ENCODE measurements at regions not wholly inside any gene's neighbourhood (a gene's known extent, or its start where the extent isn't known, plus 50 kb on each side); places are given as distances from the start of the nearest gene placed in this dataset.

GRCh38 chr14:97411938-97412612 lies 614.9 kb downstream of the VRK1 start:
- peaks cover 0 to 68% of the 10 kb centered on the region in 2 donors for H3K27me3 ChIP-seq
- H3K27ac ChIP-seq, result no peak overlapping the region
- no peak overlapping the region for H3K4me3 ChIP-seq
- no peaks in the 10 kb centered on the region for H3K36me3 ChIP-seq
- peaks cover 0 to 16% (median 0%) of the 10 kb centered on the region in 4 donors for H3K4me1 ChIP-seq
- WGBS, 2 donors, result 7 to 13% methylated on average over 15 of the region's 15 CpGs
- TF ChIP-seq POLR2A (IDR thresholded peaks at IDR 0.05) (no peak), CTCF (IDR thresholded peaks at IDR 0.05) (no peak), EP300 (IDR thresholded peaks at IDR 0.05) (no peak)
- no peaks in the 10 kb centered on the region for H3K9me3 ChIP-seq
- DNase-seq (ENCODE audit: low spot score in 2 of 2), result no peak

- H3K4me1 ChIP-seq, result peaks cover 0 to 16% (median 0%) of the 10 kb centered on the region in 4 donors
- WGBS, 2 donors, result 4% methylated on average over 19 of the region's 19 CpGs
- H3K27ac ChIP-seq, result no peak overlapping the region
- no peak for TF ChIP-seq CTCF (IDR thresholded peaks at IDR 0.05)
- TF ChIP-seq EP300 (IDR thresholded peaks at IDR 0.05), result no peak
- TF ChIP-seq POLR2A (IDR thresholded peaks at IDR 0.05), result no peak
- H3K9me3 ChIP-seq, result no peaks in the 10 kb centered on the region
- H3K27me3 ChIP-seq, result peaks cover 0 to 68% of the 10 kb centered on the region in 2 donors
- no peak for DNase-seq (ENCODE audit: low spot score in 2 of 2)
- H3K4me3 ChIP-seq, result peak overlapping the region in 1 of 4 donors; percentile 20
- no peaks in the 10 kb centered on the region for H3K36me3 ChIP-seq
Measured at GRCh38 chr14:97413022-97413539, 615.9 kb downstream of the VRK1 start.

GRCh38 chr14:97413966-97414717 lies 617.0 kb downstream of the VRK1 start:
- H3K4me1 ChIP-seq, result peaks cover 0 to 16% (median 0%) of the 10 kb centered on the region in 4 donors
- no peaks in the 10 kb centered on the region for H3K9me3 ChIP-seq
- no peak for DNase-seq (ENCODE audit: low spot score in 2 of 2)
- no peaks in the 10 kb centered on the region for H3K36me3 ChIP-seq
- H3K4me3 ChIP-seq, result no peak overlapping the region
- H3K27ac ChIP-seq, result no peak overlapping the region
- TF ChIP-seq EP300 (IDR thresholded peaks at IDR 0.05) (no peak), CTCF (IDR thresholded peaks at IDR 0.05) (no peak), POLR2A (IDR thresholded peaks at IDR 0.05) (no peak)
- 33 to 58% methylated on average over 14 of the region's 14 CpGs for WGBS, 2 donors
- H3K27me3 ChIP-seq, result peaks cover 0 to 68% of the 10 kb centered on the region in 2 donors

- 47 to 49% methylated on average over 8 to 11 of the region's 11 CpGs for WGBS, 2 donors
- no peak for DNase-seq (ENCODE audit: low spot score in 2 of 2)
- TF ChIP-seq CTCF (IDR thresholded peaks at IDR 0.05) (no peak), EP300 (IDR thresholded peaks at IDR 0.05) (no peak), POLR2A (IDR thresholded peaks at IDR 0.05) (no peak)
- Histone ChIP-seq H3K9me3 (no peaks in the 10 kb centered on the region), H3K4me3 (no peak overlapping the region), H3K27me3 (peaks cover 0 to 63% of the 10 kb centered on the region in 2 donors), H3K36me3 (no peaks in the 10 kb centered on the region), H3K27ac (no peak overlapping the region), H3K4me1 (peaks cover 0 to 16% (median 0%) of the 10 kb centered on the region in 4 donors)
Measured at GRCh38 chr14:97414718-97415098, 617.5 kb downstream of the VRK1 start.

- Histone ChIP-seq H3K36me3 (no peaks in the 10 kb centered on the region), H3K9me3 (no peaks in the 10 kb centered on the region), H3K27me3 (peaks cover 0 to 53% of the 10 kb centered on the region in 2 donors), H3K27ac (no peak overlapping the region), H3K4me3 (no peak overlapping the region), H3K4me1 (peaks cover 0 to 16% (median 0%) of the 10 kb centered on the region in 4 donors)
- no peak for DNase-seq (ENCODE audit: low spot score in 2 of 2)
- TF ChIP-seq POLR2A (IDR thresholded peaks at IDR 0.05) (no peak), EP300 (IDR thresholded peaks at IDR 0.05) (no peak), CTCF (IDR thresholded peaks at IDR 0.05) (no peak)
- 45 to 48% methylated on average over 7 of the region's 7 CpGs for WGBS, 2 donors
Measured at GRCh38 chr14:97415907-97416306, 618.7 kb downstream of the VRK1 start.
